ENCODE measurements at regions not wholly inside any gene's neighbourhood (a gene's known extent, or its start where the extent isn't known, plus 50 kb on each side); places are given as distances from the start of the nearest gene placed in this dataset.
A peak's percentile ranks its signal among the peaks of the same experiment; 100 is the strongest.

DNA sequence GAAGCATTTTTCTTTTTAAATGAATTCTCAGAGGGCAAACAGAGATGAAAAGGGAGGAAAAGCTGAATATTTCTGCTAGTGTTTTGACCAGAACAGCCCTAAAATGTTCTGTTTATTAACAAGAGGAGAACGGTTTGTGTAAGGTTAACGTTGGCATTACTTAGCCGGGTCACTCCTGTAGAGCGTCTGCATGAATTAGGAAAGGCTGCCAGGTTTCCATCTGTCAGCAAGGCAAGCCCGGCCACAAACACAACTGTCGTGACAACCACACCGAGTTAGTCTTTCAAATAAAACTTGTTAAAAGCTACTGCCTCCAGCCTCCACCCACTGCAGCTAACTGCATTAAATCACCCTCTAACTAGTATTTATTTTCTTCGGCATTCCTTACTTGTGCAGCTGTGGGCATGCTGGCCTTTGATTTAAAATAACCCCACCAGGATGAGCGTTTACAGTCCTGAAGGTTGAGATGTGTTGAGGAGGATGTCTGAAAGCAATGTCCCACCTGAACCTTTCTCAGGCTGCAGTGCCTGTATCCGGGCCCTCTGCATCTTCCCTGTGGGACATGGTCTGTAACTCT is 527.9 kb downstream of the FGF9 start:
- DNase-seq = no peak
- H3K36me3 ChIP-seq (ENCODE audit: control insufficient read depth in 4 of 4, insufficient read depth in 4 of 4, low read length in 3 of 4) = no peaks in the 10 kb centered on the region
- WGBS (ENCODE audit: insufficient coverage) = 90% methylated on average over 7 of the region's 10 CpGs
- no peak overlapping the region for H3K4me3 ChIP-seq (ENCODE audit: control insufficient read depth in 1 of 7, extremely low read depth in 1 of 7, insufficient read depth in 4 of 7, low read depth in 2 of 7, low read length in 6 of 7)
- H3K4me1 ChIP-seq (ENCODE audit: control extremely low read depth in 1 of 4, control insufficient read depth in 4 of 4, insufficient read depth in 4 of 4, low read length in 3 of 4) = no peaks in the 10 kb centered on the region
- ChIA-PET POLR2A (no interaction called here), CTCF (no interaction called here)
- no peaks in the 10 kb centered on the region for H3K9me3 ChIP-seq (ENCODE audit: control extremely low read depth in 1 of 5, control insufficient read depth in 4 of 5, insufficient read depth in 2 of 5, low read depth in 1 of 5, low read length in 4 of 5)
- H3K27me3 ChIP-seq (replicated peaks in 2 of 5; ENCODE audit: control insufficient read depth in 4 of 5, insufficient read depth in 5 of 5, low read length in 4 of 5) = peaks cover 0 to 3% (median 0%) of the 10 kb centered on the region in 5 experiments
- no peak overlapping the region for H3K27ac ChIP-seq (ENCODE audit: insufficient read depth in 1 of 2, low read depth in 1 of 2, low read length in 2 of 2, poor library complexity in 1 of 2, severe bottlenecking in 2 of 2)

DNA sequence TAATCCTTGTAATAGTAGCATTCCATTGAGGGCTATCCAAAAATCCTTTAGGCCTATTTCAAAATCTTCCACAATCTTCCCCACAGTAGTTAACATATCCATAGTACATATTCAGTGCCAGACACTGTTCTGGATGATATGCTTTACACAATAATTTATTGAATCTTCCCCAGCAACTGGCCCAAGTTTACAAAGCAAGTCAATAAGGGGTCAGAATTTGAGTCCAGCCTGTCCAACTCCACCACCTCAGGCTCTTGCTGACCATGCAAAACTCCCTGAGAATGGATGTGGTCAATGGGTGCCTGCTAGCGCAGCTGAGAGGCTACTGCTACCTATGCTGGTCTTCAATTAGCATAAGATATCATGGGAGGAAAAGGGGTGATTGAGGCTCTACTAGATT is 529.6 kb downstream of the FGF9 start:
- peaks cover 0 to 3% (median 0%) of the 10 kb centered on the region in 5 experiments for H3K27me3 ChIP-seq (replicated peaks in 2 of 5; ENCODE audit: control insufficient read depth in 4 of 5, insufficient read depth in 5 of 5, low read length in 4 of 5)
- H3K4me1 ChIP-seq (ENCODE audit: control extremely low read depth in 1 of 4, control insufficient read depth in 4 of 4, insufficient read depth in 4 of 4, low read length in 3 of 4) = no peaks in the 10 kb centered on the region
- H3K27ac ChIP-seq (ENCODE audit: insufficient read depth in 1 of 2, low read depth in 1 of 2, low read length in 2 of 2, poor library complexity in 1 of 2, severe bottlenecking in 2 of 2) = no peak overlapping the region
- H3K36me3 ChIP-seq (ENCODE audit: control insufficient read depth in 4 of 4, insufficient read depth in 4 of 4, low read length in 3 of 4) = no peaks in the 10 kb centered on the region
- DNase-seq = no peak
- H3K9me3 ChIP-seq (ENCODE audit: control extremely low read depth in 1 of 5, control insufficient read depth in 4 of 5, insufficient read depth in 2 of 5, low read depth in 1 of 5, low read length in 4 of 5) = no peaks in the 10 kb centered on the region
- CTCF ChIA-PET = no interaction called here
- WGBS (ENCODE audit: insufficient coverage) = 100% methylated on average over 1 of the region's 1 CpG
- POLR2A ChIA-PET = no interaction called here
- H3K4me3 ChIP-seq (ENCODE audit: control insufficient read depth in 1 of 7, extremely low read depth in 1 of 7, insufficient read depth in 4 of 7, low read depth in 2 of 7, low read length in 6 of 7) = no peak overlapping the region

DNA sequence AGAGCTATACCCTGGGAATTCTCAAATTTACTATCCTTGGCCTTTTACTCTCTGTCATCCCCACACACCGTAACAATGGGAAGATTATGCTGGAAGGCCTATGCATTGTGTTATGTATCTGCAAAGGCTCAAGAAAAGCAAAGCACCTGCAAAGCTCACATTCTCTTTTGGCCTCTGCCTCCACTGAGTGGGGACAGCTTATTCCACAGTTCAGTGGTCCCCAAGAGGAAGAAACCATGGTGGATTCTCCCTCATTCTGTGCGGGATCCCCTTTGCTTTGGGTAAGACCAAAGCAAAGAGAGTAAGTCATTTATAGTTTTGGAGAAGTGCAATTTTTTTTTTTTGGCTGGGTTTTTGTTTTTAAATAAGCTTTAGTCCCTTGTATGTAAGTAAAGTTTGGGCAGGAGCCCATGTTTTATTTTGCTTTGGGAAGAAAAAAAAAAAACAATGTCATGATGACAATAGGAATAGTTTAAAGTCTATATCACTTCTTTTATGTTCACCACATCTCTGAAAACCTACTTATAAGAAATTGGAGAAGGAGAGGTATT is 530.6 kb downstream of the FGF9 start:
- POLR2A ChIA-PET = no interaction called here
- DNase-seq = no peak
- Histone ChIP-seq H3K9me3 (ENCODE audit: control extremely low read depth in 1 of 5, control insufficient read depth in 4 of 5, insufficient read depth in 2 of 5, low read depth in 1 of 5, low read length in 4 of 5) (no peaks in the 10 kb centered on the region), H3K27me3 (replicated peaks in 2 of 5; ENCODE audit: control insufficient read depth in 4 of 5, insufficient read depth in 5 of 5, low read length in 4 of 5) (peaks cover 0 to 3% (median 0%) of the 10 kb centered on the region in 5 experiments), H3K4me1 (ENCODE audit: control extremely low read depth in 1 of 4, control insufficient read depth in 4 of 4, insufficient read depth in 4 of 4, low read length in 3 of 4) (no peaks in the 10 kb centered on the region), H3K27ac (ENCODE audit: insufficient read depth in 1 of 2, low read depth in 1 of 2, low read length in 2 of 2, poor library complexity in 1 of 2, severe bottlenecking in 2 of 2) (no peak overlapping the region), H3K36me3 (ENCODE audit: control insufficient read depth in 4 of 4, insufficient read depth in 4 of 4, low read length in 3 of 4) (no peaks in the 10 kb centered on the region), H3K4me3 (ENCODE audit: control insufficient read depth in 1 of 7, extremely low read depth in 1 of 7, insufficient read depth in 4 of 7, low read depth in 2 of 7, low read length in 6 of 7) (no peak overlapping the region)
- CTCF ChIA-PET = no interaction called here
- WGBS (ENCODE audit: insufficient coverage) = no CpG with 5 or more reads among the region's 2 CpGs

DNA sequence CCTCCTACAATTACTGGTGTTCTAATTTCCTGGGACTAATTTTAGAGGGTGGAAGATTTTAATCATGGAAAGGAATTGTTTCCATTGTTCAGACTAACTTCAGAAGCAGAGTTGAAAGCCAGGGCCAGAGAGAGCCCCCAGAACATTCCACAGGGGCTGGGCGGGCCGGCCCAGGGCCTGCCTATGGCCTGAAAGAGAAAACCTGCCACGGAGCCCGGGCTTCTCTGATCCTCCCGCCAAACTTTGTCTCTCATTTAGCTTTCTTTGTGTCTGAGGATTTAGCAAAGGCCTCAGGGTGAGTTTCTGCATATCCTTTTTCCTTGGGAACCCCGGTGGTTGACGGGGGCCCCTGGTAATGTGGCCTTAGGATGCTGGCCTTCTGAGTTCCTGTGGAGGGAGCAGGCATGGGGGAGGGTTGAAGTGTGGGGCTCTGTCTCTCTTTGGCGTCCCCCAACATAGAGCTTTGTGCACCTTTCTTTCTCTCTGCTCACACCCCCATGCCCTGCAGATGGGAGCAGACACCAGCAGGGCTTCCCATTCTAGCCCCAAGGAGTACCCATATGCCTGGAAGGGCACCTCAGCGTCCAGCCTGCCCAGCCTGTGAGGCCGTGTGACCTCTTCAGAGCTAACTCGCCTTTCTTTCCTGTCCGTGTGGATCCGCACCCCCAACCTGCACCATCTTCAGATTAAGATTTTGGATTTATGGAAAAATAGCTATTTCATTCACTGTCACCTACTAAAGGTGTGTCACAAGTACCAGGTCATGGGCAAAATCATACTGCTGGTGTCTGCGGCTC is 539.5 kb downstream of the FGF9 start:
- H3K4me1 ChIP-seq (ENCODE audit: control extremely low read depth in 1 of 4, control insufficient read depth in 4 of 4, insufficient read depth in 4 of 4, low read length in 3 of 4) = peaks cover 0 to 11% (median 4%) of the 10 kb centered on the region in 4 experiments
- ChIA-PET CTCF (no interaction called here), POLR2A (no interaction called here)
- WGBS (ENCODE audit: insufficient coverage) = 97% methylated on average over 10 of the region's 14 CpGs
- no peaks in the 10 kb centered on the region for H3K36me3 ChIP-seq (ENCODE audit: control insufficient read depth in 4 of 4, insufficient read depth in 4 of 4, low read length in 3 of 4)
- no peaks in the 10 kb centered on the region for H3K27me3 ChIP-seq (replicated peaks in 2 of 5; ENCODE audit: control insufficient read depth in 4 of 5, insufficient read depth in 5 of 5, low read length in 4 of 5)
- H3K4me3 ChIP-seq (ENCODE audit: control insufficient read depth in 1 of 7, extremely low read depth in 1 of 7, insufficient read depth in 4 of 7, low read depth in 2 of 7, low read length in 6 of 7) = no peak overlapping the region
- H3K9me3 ChIP-seq (ENCODE audit: control extremely low read depth in 1 of 5, control insufficient read depth in 4 of 5, insufficient read depth in 2 of 5, low read depth in 1 of 5, low read length in 4 of 5) = no peaks in the 10 kb centered on the region
- no peak overlapping the region for H3K27ac ChIP-seq (ENCODE audit: insufficient read depth in 1 of 2, low read depth in 1 of 2, low read length in 2 of 2, poor library complexity in 1 of 2, severe bottlenecking in 2 of 2)
- no peak for DNase-seq

DNA sequence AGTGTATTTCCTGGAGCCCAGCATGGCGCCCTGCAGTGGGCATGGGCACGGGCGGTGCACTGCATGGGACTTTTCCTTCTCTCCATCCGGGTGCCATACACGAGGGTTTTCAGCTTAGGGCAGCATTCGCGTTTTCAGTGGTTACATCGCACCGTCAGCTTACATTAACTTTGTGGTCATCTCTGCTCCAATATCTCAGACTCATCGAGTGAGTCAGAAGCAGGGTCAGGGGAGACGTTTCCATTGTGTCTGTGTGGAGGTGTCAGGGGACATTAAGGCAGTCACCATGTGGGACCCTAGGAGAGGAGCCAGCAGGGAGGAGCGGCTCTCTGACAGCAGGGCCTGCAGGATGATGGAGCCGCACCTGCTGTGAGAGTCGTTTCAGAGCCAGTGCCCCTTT is 541.0 kb downstream of the FGF9 start:
- POLR2A ChIA-PET = no interaction called here

DNA sequence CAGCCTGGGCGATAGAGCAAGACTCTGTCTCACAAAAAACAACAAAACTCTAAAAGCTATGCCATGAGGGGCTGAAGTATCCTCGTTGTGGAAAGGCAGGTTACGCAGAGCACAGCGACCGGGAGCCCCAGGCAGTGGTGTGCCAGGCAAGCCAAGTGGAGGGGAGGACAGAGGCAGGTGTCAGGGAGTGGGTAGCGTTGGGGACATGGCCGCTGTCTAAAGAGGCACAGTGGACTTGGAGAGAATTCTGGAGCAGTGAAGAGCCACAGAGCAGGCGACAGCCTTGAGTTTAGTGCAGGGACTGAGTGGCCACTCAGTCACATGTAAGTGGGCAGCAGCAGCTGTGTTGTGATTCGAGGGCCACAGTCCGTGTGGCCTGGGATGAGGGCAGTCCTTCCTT is 541.7 kb downstream of the FGF9 start:
- H3K9me3 ChIP-seq (ENCODE audit: control extremely low read depth in 1 of 5, control insufficient read depth in 4 of 5, insufficient read depth in 2 of 5, low read depth in 1 of 5, low read length in 4 of 5) = no peaks in the 10 kb centered on the region
- H3K27me3 ChIP-seq (replicated peaks in 2 of 5; ENCODE audit: control insufficient read depth in 4 of 5, insufficient read depth in 5 of 5, low read length in 4 of 5) = no peaks in the 10 kb centered on the region
- DNase-seq = no peak
- POLR2A ChIA-PET = no interaction called here
- CTCF ChIA-PET = interaction anchor here (1.3 kb wide), 1 partner anchor 22 kb away, joined by 3 read pairs; no protein-coding TSS in a partner anchor
- no peak overlapping the region for H3K27ac ChIP-seq (ENCODE audit: insufficient read depth in 1 of 2, low read depth in 1 of 2, low read length in 2 of 2, poor library complexity in 1 of 2, severe bottlenecking in 2 of 2)
- H3K36me3 ChIP-seq (ENCODE audit: control insufficient read depth in 4 of 4, insufficient read depth in 4 of 4, low read length in 3 of 4) = no peaks in the 10 kb centered on the region
- 98% methylated on average over 9 of the region's 10 CpGs for WGBS (ENCODE audit: insufficient coverage)
- H3K4me1 ChIP-seq (ENCODE audit: control extremely low read depth in 1 of 4, control insufficient read depth in 4 of 4, insufficient read depth in 4 of 4, low read length in 3 of 4) = peaks cover 0 to 11% (median 4%) of the 10 kb centered on the region in 4 experiments
- H3K4me3 ChIP-seq (ENCODE audit: control insufficient read depth in 1 of 7, extremely low read depth in 1 of 7, insufficient read depth in 4 of 7, low read depth in 2 of 7, low read length in 6 of 7) = no peak overlapping the region

More for the DNA sequence above, 541.0 kb downstream of the FGF9 start:
- H3K27me3 ChIP-seq (replicated peaks in 2 of 5; ENCODE audit: control insufficient read depth in 4 of 5, insufficient read depth in 5 of 5, low read length in 4 of 5) = no peaks in the 10 kb centered on the region
- H3K4me1 ChIP-seq (ENCODE audit: control extremely low read depth in 1 of 4, control insufficient read depth in 4 of 4, insufficient read depth in 4 of 4, low read length in 3 of 4) = peaks cover 0 to 11% (median 4%) of the 10 kb centered on the region in 4 experiments
- H3K9me3 ChIP-seq (ENCODE audit: control extremely low read depth in 1 of 5, control insufficient read depth in 4 of 5, insufficient read depth in 2 of 5, low read depth in 1 of 5, low read length in 4 of 5) = no peaks in the 10 kb centered on the region
- H3K4me3 ChIP-seq (ENCODE audit: control insufficient read depth in 1 of 7, extremely low read depth in 1 of 7, insufficient read depth in 4 of 7, low read depth in 2 of 7, low read length in 6 of 7) = no peak overlapping the region
- no peak overlapping the region for H3K27ac ChIP-seq (ENCODE audit: insufficient read depth in 1 of 2, low read depth in 1 of 2, low read length in 2 of 2, poor library complexity in 1 of 2, severe bottlenecking in 2 of 2)
- H3K36me3 ChIP-seq (ENCODE audit: control insufficient read depth in 4 of 4, insufficient read depth in 4 of 4, low read length in 3 of 4) = no peaks in the 10 kb centered on the region
- DNase-seq = no peak
- CTCF ChIA-PET = no interaction called here
- 97% methylated on average over 14 of the region's 14 CpGs for WGBS (ENCODE audit: insufficient coverage)

DNA sequence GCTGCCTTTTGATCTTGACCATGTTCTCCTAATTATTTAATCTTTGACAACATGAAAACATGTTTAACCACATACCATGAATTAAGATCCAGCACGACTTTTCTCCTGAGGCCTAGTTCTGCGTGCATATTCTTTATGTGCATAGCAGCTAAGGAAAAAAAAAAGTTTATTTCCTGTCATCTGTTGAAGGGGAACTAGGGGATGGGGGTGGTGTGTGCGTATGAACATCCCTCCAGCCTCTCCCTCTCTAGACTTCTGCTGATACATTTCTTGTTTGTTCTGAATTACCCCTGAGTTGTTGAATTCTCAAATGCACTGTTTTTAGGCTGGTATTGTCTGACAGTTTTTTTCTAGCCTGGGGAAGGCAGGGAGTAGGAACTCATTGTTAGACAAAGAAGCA is 543.3 kb downstream of the FGF9 start:
- H3K36me3 ChIP-seq (ENCODE audit: control insufficient read depth in 4 of 4, insufficient read depth in 4 of 4, low read length in 3 of 4) = no peaks in the 10 kb centered on the region
- H3K9me3 ChIP-seq (ENCODE audit: control extremely low read depth in 1 of 5, control insufficient read depth in 4 of 5, insufficient read depth in 2 of 5, low read depth in 1 of 5, low read length in 4 of 5) = no peaks in the 10 kb centered on the region
- H3K4me1 ChIP-seq (ENCODE audit: control extremely low read depth in 1 of 4, control insufficient read depth in 4 of 4, insufficient read depth in 4 of 4, low read length in 3 of 4) = peaks cover 0 to 11% (median 4%) of the 10 kb centered on the region in 4 experiments
- peak; percentile 31 to 86 (median 82) for DNase-seq
- H3K4me3 ChIP-seq (ENCODE audit: control insufficient read depth in 1 of 7, extremely low read depth in 1 of 7, insufficient read depth in 4 of 7, low read depth in 2 of 7, low read length in 6 of 7) = no peak overlapping the region
- POLR2A ChIA-PET = no interaction called here
- 0% methylated on average over 1 of the region's 3 CpGs for WGBS (ENCODE audit: insufficient coverage)
- H3K27ac ChIP-seq (ENCODE audit: insufficient read depth in 1 of 2, low read depth in 1 of 2, low read length in 2 of 2, poor library complexity in 1 of 2, severe bottlenecking in 2 of 2) = peak overlapping the region in 1 of 2 experiments; percentile 19
- no peaks in the 10 kb centered on the region for H3K27me3 ChIP-seq (replicated peaks in 2 of 5; ENCODE audit: control insufficient read depth in 4 of 5, insufficient read depth in 5 of 5, low read length in 4 of 5)
- CTCF ChIA-PET = interaction anchor here (1.3 kb wide), 2 partner anchors 24 to 100 kb away, joined by 3 read pairs; no protein-coding TSS in a partner anchor

All from common myeloid progenitor, CD34-positive (primary cell).